ENCODE measurements at regions not wholly inside any gene's neighbourhood (a gene's known extent, or its start where the extent isn't known, plus 50 kb on each side); places are given as distances from the start of the nearest gene placed in this dataset.

DNA sequence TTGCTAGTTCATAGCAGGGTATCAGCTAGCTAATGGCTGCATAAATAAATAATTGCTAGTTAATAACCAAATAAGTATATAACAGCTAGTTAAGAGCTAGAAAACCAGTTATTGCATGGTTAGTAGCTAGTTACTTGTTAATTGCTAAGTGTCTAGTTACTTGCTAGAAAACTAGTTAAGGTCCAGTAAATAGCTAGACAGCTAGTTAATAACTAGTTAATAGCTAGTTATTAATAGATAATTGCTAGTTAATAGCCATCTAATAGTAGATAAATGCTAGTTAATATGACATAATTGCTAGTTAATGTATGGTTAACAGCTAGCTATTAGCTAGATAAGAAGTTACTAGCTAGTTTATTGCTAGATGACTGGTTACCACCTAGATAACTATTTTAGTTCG lies 629.9 kb upstream of the CT83 start:
- H3K79me1 ChIP-seq (ENCODE audit: low read length), result no peaks in the 10 kb centered on the region
- WGBS (ENCODE audit: extremely low coverage, insufficient coverage, insufficient read length), result no CpG with 5 or more reads among the region's 1 CpG
- DNase-seq, result no peak

DNA sequence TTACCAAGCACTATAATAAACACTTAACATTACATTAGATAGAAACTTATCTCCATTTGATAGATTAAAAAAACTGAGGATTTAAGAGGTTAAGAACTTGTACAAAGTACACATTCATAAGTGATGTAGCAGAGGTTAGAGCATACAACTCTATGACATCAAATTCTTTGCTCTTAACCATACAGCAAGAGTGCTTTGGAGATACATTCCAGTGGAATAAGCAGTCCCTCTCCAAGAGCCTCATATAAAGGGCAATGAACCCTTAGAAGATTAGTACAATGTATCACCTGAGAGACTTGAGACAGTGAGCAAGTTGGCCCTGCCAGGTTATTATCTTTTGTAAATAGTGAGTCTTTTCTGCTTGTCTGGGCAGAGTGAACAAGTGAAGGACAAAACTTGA lies 600.4 kb upstream of the CT83 start:
- Histone ChIP-seq H3K9me3 (ENCODE audit: insufficient read depth, low read depth, low read length) (no peaks in the 10 kb centered on the region), H2BK12ac (ENCODE audit: low read length) (no peak overlapping the region), H3K18ac (ENCODE audit: low read length) (no peak overlapping the region), H3K4me1 (ENCODE audit: control insufficient read depth in 1 of 2, insufficient read depth in 2 of 2, low read length in 2 of 2) (no peaks in the 10 kb centered on the region), H4K91ac (ENCODE audit: low read depth, low read length) (no peak overlapping the region), H3K36me3 (ENCODE audit: control insufficient read depth in 1 of 2, insufficient read depth in 2 of 2, low read length in 2 of 2) (no peaks in the 10 kb centered on the region), H3K79me2 (ENCODE audit: control insufficient read depth, insufficient read depth, low read length, poor library complexity) (no peaks in the 10 kb centered on the region), H3K4me2 (ENCODE audit: low read length) (no peak overlapping the region), H3K79me1 (ENCODE audit: low read length) (no peaks in the 10 kb centered on the region), H3K23ac (ENCODE audit: low read length) (no peak overlapping the region), H4K12ac (ENCODE audit: low read depth, low read length) (no peak overlapping the region), H2BK5ac (ENCODE audit: low read depth, low read length, poor library complexity) (no peak overlapping the region), H3K4me3 (ENCODE audit: low read depth, low read length) (no peak overlapping the region), H2BK120ac (ENCODE audit: insufficient read depth, low read length, poor library complexity) (no peak overlapping the region), H2AFZ (ENCODE audit: insufficient read depth, low read length, poor library complexity) (no peak overlapping the region), H3K27me3 (ENCODE audit: insufficient read depth, low read length) (no peaks in the 10 kb centered on the region), H3K27ac (ENCODE audit: low read depth, low read length) (no peak overlapping the region), H4K8ac (ENCODE audit: low read depth, low read length) (no peak overlapping the region), H2AK5ac (ENCODE audit: low read length) (no peak overlapping the region), H3K9ac (ENCODE audit: low read length) (no peak overlapping the region), H3K14ac (ENCODE audit: low read length) (no peak overlapping the region), H3K4ac (ENCODE audit: low read depth, low read length) (no peak overlapping the region)
- no peak for DNase-seq

More for the DNA sequence above, 629.9 kb upstream of the CT83 start:
- Histone ChIP-seq H3K27ac (ENCODE audit: low read depth, low read length) (no peak overlapping the region), H3K4ac (ENCODE audit: low read depth, low read length) (no peak overlapping the region), H2BK5ac (ENCODE audit: low read depth, low read length, poor library complexity) (no peak overlapping the region), H3K27me3 (ENCODE audit: insufficient read depth, low read length) (no peaks in the 10 kb centered on the region), H2AFZ (ENCODE audit: insufficient read depth, low read length, poor library complexity) (no peak overlapping the region), H2BK120ac (ENCODE audit: insufficient read depth, low read length, poor library complexity) (no peak overlapping the region), H4K8ac (ENCODE audit: low read depth, low read length) (no peak overlapping the region), H2AK5ac (ENCODE audit: low read length) (no peak overlapping the region), H3K4me2 (ENCODE audit: low read length) (no peak overlapping the region), H3K23ac (ENCODE audit: low read length) (no peak overlapping the region), H3K9me3 (ENCODE audit: insufficient read depth, low read depth, low read length) (no peaks in the 10 kb centered on the region), H3K79me2 (ENCODE audit: control insufficient read depth, insufficient read depth, low read length, poor library complexity) (no peaks in the 10 kb centered on the region), H3K4me1 (ENCODE audit: control insufficient read depth in 1 of 2, insufficient read depth in 2 of 2, low read length in 2 of 2) (no peaks in the 10 kb centered on the region), H3K18ac (ENCODE audit: low read length) (no peak overlapping the region), H4K12ac (ENCODE audit: low read depth, low read length) (no peak overlapping the region), H3K36me3 (ENCODE audit: control insufficient read depth in 1 of 2, insufficient read depth in 2 of 2, low read length in 2 of 2) (no peaks in the 10 kb centered on the region), H3K4me3 (ENCODE audit: low read depth, low read length) (no peak overlapping the region), H2BK12ac (ENCODE audit: low read length) (no peak overlapping the region), H3K9ac (ENCODE audit: low read length) (no peak overlapping the region), H3K14ac (ENCODE audit: low read length) (no peak overlapping the region), H4K91ac (ENCODE audit: low read depth, low read length) (no peak overlapping the region)

DNA sequence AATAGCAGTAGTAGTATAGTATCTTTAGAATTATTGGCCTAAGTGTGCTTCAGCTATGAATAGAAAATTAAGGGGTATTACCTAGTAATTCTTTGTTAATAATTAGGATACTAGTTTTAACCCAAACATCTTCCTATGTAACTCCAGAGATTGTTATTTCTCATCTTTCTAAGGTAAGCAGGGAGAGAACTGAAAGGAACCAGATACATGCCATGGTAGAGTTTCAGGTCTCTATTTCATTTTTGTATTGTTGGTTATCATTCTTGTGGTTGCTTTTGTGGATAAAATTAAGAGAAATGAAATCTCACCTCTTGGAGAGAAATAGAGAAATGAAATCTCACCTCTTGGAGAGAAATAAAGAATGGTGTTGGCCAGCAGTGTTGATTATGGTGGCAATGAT lies 597.1 kb upstream of the CT83 start:
- no peak overlapping the region for H4K12ac ChIP-seq (ENCODE audit: low read depth, low read length)
- no peaks in the 10 kb centered on the region for H3K79me2 ChIP-seq (ENCODE audit: control insufficient read depth, insufficient read depth, low read length, poor library complexity)
- H2BK120ac ChIP-seq (ENCODE audit: insufficient read depth, low read length, poor library complexity), result no peak overlapping the region
- H3K18ac ChIP-seq (ENCODE audit: low read length), result no peak overlapping the region
- no peaks in the 10 kb centered on the region for H3K9me3 ChIP-seq (ENCODE audit: insufficient read depth, low read depth, low read length)
- no peak overlapping the region for H2AFZ ChIP-seq (ENCODE audit: insufficient read depth, low read length, poor library complexity)
- H3K4ac ChIP-seq (ENCODE audit: low read depth, low read length), result no peak overlapping the region
- H3K4me1 ChIP-seq (ENCODE audit: control insufficient read depth in 1 of 2, insufficient read depth in 2 of 2, low read length in 2 of 2), result no peaks in the 10 kb centered on the region
- H3K4me3 ChIP-seq (ENCODE audit: low read depth, low read length), result no peak overlapping the region
- H4K91ac ChIP-seq (ENCODE audit: low read depth, low read length), result no peak overlapping the region
- no peak overlapping the region for H3K23ac ChIP-seq (ENCODE audit: low read length)
- no peak overlapping the region for H4K8ac ChIP-seq (ENCODE audit: low read depth, low read length)
- H2BK5ac ChIP-seq (ENCODE audit: low read depth, low read length, poor library complexity), result no peak overlapping the region
- no peak overlapping the region for H3K27ac ChIP-seq (ENCODE audit: low read depth, low read length)
- no peak for DNase-seq
- no peak overlapping the region for H3K4me2 ChIP-seq (ENCODE audit: low read length)
- no peak overlapping the region for H2AK5ac ChIP-seq (ENCODE audit: low read length)
- no peak overlapping the region for H3K9ac ChIP-seq (ENCODE audit: low read length)
- no peak overlapping the region for H3K14ac ChIP-seq (ENCODE audit: low read length)
- no peaks in the 10 kb centered on the region for H3K79me1 ChIP-seq (ENCODE audit: low read length)
- no peak overlapping the region for H2BK12ac ChIP-seq (ENCODE audit: low read length)
- H3K27me3 ChIP-seq (ENCODE audit: insufficient read depth, low read length), result no peaks in the 10 kb centered on the region
- no peaks in the 10 kb centered on the region for H3K36me3 ChIP-seq (ENCODE audit: control insufficient read depth in 1 of 2, insufficient read depth in 2 of 2, low read length in 2 of 2)

DNA sequence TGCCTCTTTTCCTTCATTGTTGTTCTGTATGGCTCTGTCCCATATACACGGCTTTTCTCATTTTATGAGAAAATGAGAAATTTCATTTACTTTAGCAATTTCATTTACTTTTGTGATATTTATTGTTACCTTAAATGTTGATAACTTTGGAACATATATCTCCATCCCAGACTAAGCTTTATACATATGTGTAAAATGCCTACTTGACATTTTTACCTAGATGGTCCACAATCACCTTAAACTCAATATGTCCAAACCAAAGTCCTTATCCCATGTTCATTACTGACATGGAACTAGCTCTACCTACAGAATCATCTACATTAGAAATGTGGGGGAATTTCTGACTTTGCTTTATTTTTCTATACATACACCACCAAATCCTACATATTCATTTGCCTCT lies 590.5 kb upstream of the CT83 start:
- H3K23ac ChIP-seq (ENCODE audit: low read length), result no peak overlapping the region
- no peak overlapping the region for H2BK12ac ChIP-seq (ENCODE audit: low read length)
- H2BK120ac ChIP-seq (ENCODE audit: insufficient read depth, low read length, poor library complexity), result no peak overlapping the region
- no peaks in the 10 kb centered on the region for H3K4me1 ChIP-seq (ENCODE audit: control insufficient read depth in 1 of 2, insufficient read depth in 2 of 2, low read length in 2 of 2)
- H3K9ac ChIP-seq (ENCODE audit: low read length), result no peak overlapping the region
- no peaks in the 10 kb centered on the region for H3K79me2 ChIP-seq (ENCODE audit: control insufficient read depth, insufficient read depth, low read length, poor library complexity)
- H3K27me3 ChIP-seq (ENCODE audit: insufficient read depth, low read length), result no peaks in the 10 kb centered on the region
- no peak overlapping the region for H4K91ac ChIP-seq (ENCODE audit: low read depth, low read length)
- H3K9me3 ChIP-seq (ENCODE audit: insufficient read depth, low read depth, low read length), result no peaks in the 10 kb centered on the region
- H3K79me1 ChIP-seq (ENCODE audit: low read length), result no peaks in the 10 kb centered on the region
- no peak overlapping the region for H3K4me3 ChIP-seq (ENCODE audit: low read depth, low read length)
- no peak overlapping the region for H3K14ac ChIP-seq (ENCODE audit: low read length)
- no peak overlapping the region for H4K12ac ChIP-seq (ENCODE audit: low read depth, low read length)
- no peak overlapping the region for H3K27ac ChIP-seq (ENCODE audit: low read depth, low read length)
- no CpG with 5 or more reads among the region's 1 CpG for WGBS (ENCODE audit: extremely low coverage, insufficient coverage, insufficient read length)
- H2BK5ac ChIP-seq (ENCODE audit: low read depth, low read length, poor library complexity), result no peak overlapping the region
- H3K36me3 ChIP-seq (ENCODE audit: control insufficient read depth in 1 of 2, insufficient read depth in 2 of 2, low read length in 2 of 2), result no peaks in the 10 kb centered on the region
- H3K4ac ChIP-seq (ENCODE audit: low read depth, low read length), result no peak overlapping the region
- H4K8ac ChIP-seq (ENCODE audit: low read depth, low read length), result no peak overlapping the region
- H3K4me2 ChIP-seq (ENCODE audit: low read length), result no peak overlapping the region
- no peak overlapping the region for H2AK5ac ChIP-seq (ENCODE audit: low read length)
- no peak overlapping the region for H3K18ac ChIP-seq (ENCODE audit: low read length)
- no peak overlapping the region for H2AFZ ChIP-seq (ENCODE audit: insufficient read depth, low read length, poor library complexity)
- no peak for DNase-seq
